Coronary artery (tissue), 2 donors: ENCODE measurements at regions not wholly inside any gene's neighbourhood (a gene's known extent, or its start where the extent isn't known, plus 50 kb on each side); places are given as distances from the start of the nearest gene placed in this dataset.
"Not testable (repeated sequence)": the region's sequence is repeated elsewhere in the genome, so short reads cannot be mapped to it uniquely, and the experiment has no call there.

Source experiments
- DNase-seq: peaks from one replicate; pipeline ENCODE4 v3.0.0-alpha.2; 2017; ENCODE audit warnings: low spot score
- H3K27ac ChIP-seq, 2 donors: fragments of 200-600 bp; sonication (generic); one replicate each; pipeline ENCODE4 v1.5.1; 2016 to 2019
- H3K4me3 ChIP-seq: fragments of 200-600 bp; sonication (generic); 2 replicates; pipeline ENCODE4 v1.5.1; 2016; ENCODE audit warnings: mild to moderate bottlenecking, moderate library complexity
- CTCF ChIP-seq: fragments of 200-600 bp; sonication (generic); IDR thresholded peaks from one replicate; pipeline ENCODE4 v1.5.1; 2019; ENCODE audit warnings: antibody characterized with exemption

GRCh38 chr11:87639753-87640364 is 535.4 kb downstream of the RAB38 start:
- TF ChIP-seq CTCF: no peak
- Histone ChIP-seq H3K27ac (no peak overlapping the region), H3K4me3 (no peak overlapping the region)
- DNase-seq: no peak

GRCh38 chr11:87635001-87635400 is 540.2 kb downstream of the RAB38 start:
- DNase-seq: no peak
- no peak for TF ChIP-seq CTCF
- no peak overlapping the region for H3K4me3 ChIP-seq
- no peak overlapping the region for H3K27ac ChIP-seq

GRCh38 chr11:87634331-87634730 is 540.9 kb downstream of the RAB38 start:
- H3K27ac ChIP-seq: no peak overlapping the region
- DNase-seq: no peak
- TF ChIP-seq CTCF: no peak

GRCh38 chr11:87628957-87629356 is 546.3 kb downstream of the RAB38 start:
- TF ChIP-seq CTCF: no peak
- DNase-seq: no peak
- Histone ChIP-seq H3K27ac (no peak overlapping the region), H3K4me3 (no peak overlapping the region)

More at GRCh38 chr11:87634331-87634730, 540.9 kb downstream of the RAB38 start:
- no peak overlapping the region for H3K4me3 ChIP-seq

DNA sequence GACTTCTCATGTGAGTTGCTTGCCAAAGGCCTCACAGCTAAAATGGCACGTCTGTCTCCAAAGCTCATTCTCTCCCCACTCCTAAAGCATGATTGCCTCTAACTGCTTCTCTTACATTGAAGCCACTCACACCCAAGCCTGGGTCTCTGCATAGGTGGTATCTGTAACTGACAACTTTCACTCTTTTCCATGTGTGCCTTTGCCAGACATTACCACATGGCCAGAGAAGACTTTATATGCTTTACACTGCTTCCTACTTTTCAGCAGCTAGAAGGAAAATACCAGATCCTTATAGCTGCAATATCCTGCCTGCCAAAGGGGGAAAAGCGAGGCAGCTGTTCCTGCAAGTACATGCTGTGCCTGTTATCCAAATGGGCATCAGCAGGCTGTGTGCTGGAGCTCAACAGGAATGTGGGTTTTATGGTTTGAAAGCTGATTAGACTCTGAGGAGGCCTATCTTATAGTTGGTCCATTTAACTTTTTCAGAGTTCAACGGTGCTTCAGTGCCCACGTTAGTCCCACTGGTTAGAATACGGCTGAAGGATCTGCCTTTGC is 547.1 kb downstream of the RAB38 start:
- Histone ChIP-seq H3K27ac (no peak overlapping the region), H3K4me3 (no peak overlapping the region)
- DNase-seq: no peak
- TF ChIP-seq CTCF: no peak

DNA sequence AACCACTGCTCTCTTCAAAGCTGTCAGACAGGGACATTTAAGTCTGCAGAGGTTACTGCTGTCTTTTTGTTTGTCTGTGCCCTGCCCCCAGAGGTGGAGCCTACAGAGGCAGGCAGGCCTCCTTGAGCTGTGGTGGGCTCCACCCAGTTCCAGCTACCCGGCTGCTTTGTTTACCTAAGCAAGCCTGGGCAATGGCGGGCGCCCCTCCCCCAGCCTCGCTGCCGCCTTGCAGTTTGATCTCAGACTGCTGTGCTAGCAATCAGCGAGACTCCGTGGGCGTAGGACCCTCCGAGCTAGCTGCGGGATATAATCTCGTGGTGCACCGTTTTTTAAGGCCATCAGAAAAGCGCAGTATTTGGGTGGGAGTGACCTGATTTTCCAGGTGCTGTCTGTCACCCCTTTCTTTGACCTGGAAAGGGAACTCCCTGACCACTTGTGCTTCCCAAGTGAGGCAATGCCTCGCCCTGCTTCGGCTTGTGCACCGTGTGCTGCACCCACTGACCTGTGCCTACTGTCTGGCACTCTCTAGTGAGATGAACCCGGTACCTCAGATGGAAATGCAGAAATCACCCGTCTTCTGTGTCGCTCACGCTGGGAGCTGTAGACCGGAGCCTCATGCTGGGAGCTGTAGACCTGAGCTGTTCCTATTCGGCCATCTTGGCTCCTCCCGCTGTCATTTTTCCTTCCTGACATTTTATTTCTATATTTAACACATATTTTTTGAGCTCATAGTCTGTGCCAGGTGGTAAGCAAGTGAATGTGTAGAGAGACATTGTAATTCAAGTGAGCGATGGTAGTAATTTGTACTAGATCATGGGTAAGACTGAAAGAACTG is 551.5 kb downstream of the RAB38 start:
- not testable (repeated sequence) for H3K27ac ChIP-seq, H3K4me3 ChIP-seq, DNase-seq

DNA sequence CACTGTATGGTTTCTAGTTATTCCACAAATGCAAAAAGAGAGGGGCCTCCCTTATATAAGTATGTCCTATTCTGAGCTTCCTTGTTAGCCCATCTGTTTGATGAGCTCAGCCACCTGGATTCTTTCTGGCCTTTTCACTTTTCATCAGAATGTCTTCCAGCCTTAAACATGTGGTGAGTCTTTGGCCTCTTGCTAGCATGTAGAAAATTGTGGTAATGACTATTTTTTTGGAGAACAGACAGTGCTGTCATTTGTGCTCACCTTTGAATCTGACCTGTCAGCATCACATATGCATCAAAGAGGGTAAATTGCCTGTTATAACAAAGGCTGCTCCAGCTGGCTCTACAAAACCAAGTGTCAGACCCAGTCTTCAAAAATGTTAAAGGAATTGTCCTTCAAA is 558.7 kb downstream of the RAB38 start:
- no peak overlapping the region for H3K4me3 ChIP-seq
- no peak overlapping the region for H3K27ac ChIP-seq
- DNase-seq: no peak
- no peak for TF ChIP-seq CTCF
